Endothelial cell of umbilical vein (primary cell): ENCODE measurements at regions not wholly inside any gene's neighbourhood (a gene's known extent, or its start where the extent isn't known, plus 50 kb on each side); places are given as distances from the start of the nearest gene placed in this dataset.

Experiments
- BruUV-seq: library from RNA; stranded (reverse); fragments of 400-500 nt; replicated peaks from 2 replicates; lab custom pipeline; 2021; lab: Mats Ljungman, UMichigan
- CTCF ChIA-PET: fragments of 300-600, 350-600 bp; sonication (Branson Sonifier 250); formaldehyde crosslinking; loops from one replicate; lab custom pipeline; 2021; ENCODE audit warnings: antibody characterized with exemption, inconsistent platforms; lab: Charles Lee
- POLR2A ChIA-PET: fragments of 300-600, 350-600 bp; sonication (Branson Sonifier 250); formaldehyde crosslinking; loops from one replicate; lab custom pipeline; 2021; ENCODE audit warnings: antibody characterized with exemption, inconsistent platforms; lab: Charles Lee
- DNase-seq: peaks from one replicate; pipeline ENCODE4 v3.0.0-alpha.2; 2011; ENCODE audit warnings: low read depth, low spot score
- FAIRE-seq: peaks from 2 replicates; lab custom pipeline; 2011; peaks lifted over from hg19 to GRCh38; lab: Jason Lieb, UNC
- H2AFZ ChIP-seq: 2 replicates; pipeline ENCODE4 v1.6.0; 2012; ENCODE audit warnings: low read depth, low read length, control low read depth, inconsistent platforms
- H3K27ac ChIP-seq: 2 replicates; pipeline ENCODE4 v1.5.1; 2011; ENCODE audit warnings: low read depth, mild to moderate bottlenecking, control low read depth, low read length, moderate library complexity; ENCODE audit not compliant: insufficient read depth
- H3K27me3 ChIP-seq, 2 experiments: 2 replicates each; pipeline versions ENCODE4 v1.6.0 to v1.6.1; 2011; ENCODE audit warnings: low read length in 2 of 2, mixed read lengths in 1 of 2; ENCODE audit not compliant: control insufficient read depth in 2 of 2, insufficient read depth in 2 of 2
- H3K36me3 ChIP-seq, 2 experiments: 2 replicates in 1 of 2; 3 replicates in 1 of 2; pipeline ENCODE4 v1.5.1; 2011; ENCODE audit warnings: low read length in 2 of 2, mild to moderate bottlenecking in 1 of 2, moderate library complexity in 1 of 2; ENCODE audit not compliant: control insufficient read depth in 2 of 2, insufficient read depth in 2 of 2; ENCODE audit errors: extremely low read depth in 1 of 2
- H3K4me1 ChIP-seq: 3 replicates; pipeline ENCODE4 v1.5.1; 2011; ENCODE audit warnings: mild to moderate bottlenecking, low read length; ENCODE audit not compliant: control insufficient read depth, insufficient read depth; ENCODE audit errors: extremely low read depth
- H3K4me2 ChIP-seq: 2 replicates; pipeline ENCODE4 v1.6.1; 2011; ENCODE audit warnings: low read length, control low read depth, mixed read lengths; ENCODE audit not compliant: insufficient read depth
- H3K4me3 ChIP-seq, 3 experiments: fragments of 200-600 bp in 1 of 3; sonication (generic), shearing (Covaris generic) in 1 of 3; replicated peaks in 1 of 3; 2 replicates each; pipeline ENCODE4 v1.5.1; 2011 to 2016; ENCODE audit warnings: control low read depth in 3 of 3, low read length in 3 of 3, mild to moderate bottlenecking in 2 of 3, inconsistent platforms in 1 of 3, low read depth in 1 of 3, moderate library complexity in 1 of 3; ENCODE audit not compliant: insufficient read depth in 1 of 3
- H3K79me2 ChIP-seq: 2 replicates; pipeline ENCODE4 v1.6.0; 2012; ENCODE audit warnings: low read length, inconsistent platforms; ENCODE audit not compliant: control insufficient read depth, insufficient read depth
- H3K9ac ChIP-seq: replicated peaks from 2 replicates; pipeline ENCODE3; 2011; ENCODE audit warnings: low read length, control low read depth; ENCODE audit not compliant: insufficient read depth; ENCODE audit errors: extremely low read depth
- H3K9me1 ChIP-seq: replicated peaks from 3 replicates; pipeline ENCODE4 v1.6.0; 2011; ENCODE audit warnings: mild to moderate bottlenecking, low read length; ENCODE audit not compliant: control insufficient read depth, insufficient read depth; ENCODE audit errors: extremely low read depth
- H3K9me3 ChIP-seq: replicated peaks from 2 replicates; pipeline ENCODE4 v1.5.1; 2012; ENCODE audit warnings: low read length, inconsistent platforms; ENCODE audit not compliant: control insufficient read depth, insufficient read depth
- H4K20me1 ChIP-seq: replicated peaks from 2 replicates; pipeline ENCODE3; 2011; ENCODE audit warnings: mild to moderate bottlenecking, low read length; ENCODE audit not compliant: control insufficient read depth, insufficient read depth; ENCODE audit errors: extremely low read depth
- CTCF ChIP-seq, 2 donors: IDR thresholded peaks; 1 replicate in 1 of 2; 2 replicates in 1 of 2; pipeline ENCODE4 v1.5.1; 2011; ENCODE audit warnings: low read length in 2 of 2, mild to moderate bottlenecking in 2 of 2, moderate library complexity in 2 of 2, control low read depth in 1 of 2, inconsistent platforms in 1 of 2, low read depth in 1 of 2; ENCODE audit not compliant: insufficient read depth in 1 of 2; ENCODE audit errors: extremely low read depth in 1 of 2
- EZH2 ChIP-seq: IDR thresholded peaks from 2 replicates; pipeline ENCODE4 v1.6.1; 2012; ENCODE audit warnings: borderline replicate concordance, low read depth, mild to moderate bottlenecking, moderate library complexity, low read length, inconsistent platforms; ENCODE audit not compliant: severe bottlenecking
- FOS ChIP-seq: IDR thresholded peaks from 2 replicates; pipeline ENCODE4 v1.6.1; 2011; ENCODE audit warnings: mild to moderate bottlenecking, low read length, moderate library complexity, borderline replicate concordance; ENCODE audit not compliant: insufficient read depth
- JUN ChIP-seq: IDR thresholded peaks from 2 replicates; pipeline ENCODE4 v1.6.1; 2011; ENCODE audit warnings: borderline replicate concordance, low read depth; ENCODE audit not compliant: insufficient read length, insufficient read depth
- MAX ChIP-seq: IDR thresholded peaks from 2 replicates; pipeline ENCODE4 v1.6.1; 2011; ENCODE audit not compliant: insufficient read depth, insufficient read length
- MYC ChIP-seq: IDR thresholded peaks from one replicate; pipeline ENCODE4 v1.6.1; 2011; ENCODE audit warnings: mild to moderate bottlenecking, low read depth, low read length
- POLR2A ChIP-seq: IDR thresholded peaks from 2 replicates; pipeline ENCODE4 v1.6.1; 2012; ENCODE audit warnings: low read depth, mild to moderate bottlenecking, control low read depth, low read length
- POLR2AphosphoS5 ChIP-seq: IDR thresholded peaks from 2 replicates; pipeline ENCODE4 v1.6.1; 2012; ENCODE audit warnings: low read depth, mild to moderate bottlenecking, control low read depth, low read length, moderate library complexity; ENCODE audit not compliant: insufficient read depth
- dilution Hi-C: fragments of 300-500 bp; cut with MboI; formaldehyde crosslinking; loops from one replicate; pipeline ENCODE4 v1.15.0; 2019; ENCODE audit warnings: low sequenced_read_pairs; ENCODE audit not compliant: extremely low pct_ligation_motif_present
- intact Hi-C: fragments of 100-400 bp; cut with micrococcal nuclease; formaldehyde crosslinking; loops from one replicate; pipeline ENCODE4 v1.10.0; 2022

- no TSS peak for BruUV-seq
- no peak for TF ChIP-seq CTCF (IDR thresholded peaks at IDR 0.05; ENCODE audit: extremely low read depth in 1 of 2, insufficient read depth in 1 of 2, low read depth in 1 of 2, low read length in 2 of 2)
- no peak for TF ChIP-seq MAX
- Histone ChIP-seq H3K27ac (no peak overlapping the region), H2AFZ (no peak overlapping the region), H3K4me1 (no peaks in the 10 kb centered on the region), H3K9me3 (peaks cover 1% of the 10 kb centered on the region), H4K20me1 (no peaks in the 10 kb centered on the region), H3K9ac (no peak overlapping the region), H3K9me1 (no peaks in the 10 kb centered on the region), H3K4me3 (no peak overlapping the region), H3K27me3 (no peaks in the 10 kb centered on the region), H3K4me2 (no peak overlapping the region), H3K79me2 (no peaks in the 10 kb centered on the region), H3K36me3 (no peaks in the 10 kb centered on the region)
- POLR2A ChIA-PET = no interaction called here
- dilution Hi-C loops = no loop called here
- CTCF ChIA-PET = no interaction called here
- intact Hi-C loops = no loop called here
- DNase-seq = no peak
- no peak for FAIRE-seq
These were observed 123.0 kb downstream of the CXCL12 start for GRCh38 chr10:44261710-44262455.

- ChIA-PET CTCF (no interaction called here), POLR2A (no interaction called here)
- Histone ChIP-seq H3K9me1 (no peaks in the 10 kb centered on the region), H3K27me3 (no peaks in the 10 kb centered on the region), H3K4me1 (no peaks in the 10 kb centered on the region), H3K4me2 (no peak overlapping the region), H3K9ac (no peak overlapping the region), H4K20me1 (no peaks in the 10 kb centered on the region), H3K79me2 (no peaks in the 10 kb centered on the region), H3K36me3 (no peaks in the 10 kb centered on the region), H3K4me3 (no peak overlapping the region), H2AFZ (no peak overlapping the region), H3K27ac (no peak overlapping the region), H3K9me3 (peaks cover 1% of the 10 kb centered on the region)
- TF ChIP-seq POLR2AphosphoS5 (no peak), EZH2 (no peak), CTCF (IDR thresholded peaks at IDR 0.05; ENCODE audit: extremely low read depth in 1 of 2, insufficient read depth in 1 of 2, low read depth in 1 of 2, low read length in 2 of 2) (no peak), JUN (no peak), MYC (no peak), MAX (no peak), POLR2A (no peak), FOS (no peak)
- no TSS peak for BruUV-seq
- FAIRE-seq = no peak
- dilution Hi-C loops (no loop called here), intact Hi-C loops (no loop called here)
- DNase-seq = no peak
These were observed 123.6 kb downstream of the CXCL12 start for GRCh38 chr10:44261296-44261695.
